GM23338 (cell line): ENCODE measurements at regions not wholly inside any gene's neighbourhood (a gene's known extent, or its start where the extent isn't known, plus 50 kb on each side); places are given as distances from the start of the nearest gene placed in this dataset.

Source experiments
- ATAC-seq: fragments of 200-7000 bp; cut with Tn5 transposase; 3 replicates; pipeline ENCODE4 v1.9.1; 2020
- DNase-seq: peaks from one replicate; pipeline ENCODE4 v3.0.0-alpha.2; 2015; ENCODE audit warnings: low spot score
- H2AFZ ChIP-seq: fragments of 200-600 bp; sonication (generic); 2 replicates; pipeline ENCODE4 v1.8.0; 2016; ENCODE audit warnings: antibody characterized with exemption, mild to moderate bottlenecking, moderate library complexity
- H3F3A ChIP-seq: fragments of 200-600 bp; sonication (generic); replicated peaks from 2 replicates; pipeline ENCODE4 v1.8.0; 2017; ENCODE audit warnings: antibody characterized with exemption, mixed run types, low read depth
- H3K27ac ChIP-seq: fragments of 200-600 bp; sonication (generic); 2 replicates; pipeline ENCODE4 v1.6.1; 2016; ENCODE audit warnings: low read depth
- H3K27me3 ChIP-seq: fragments of 200-600 bp; sonication (generic); 2 replicates; pipeline ENCODE4 v1.8.0; 2016; ENCODE audit warnings: mild to moderate bottlenecking, mixed run types, moderate library complexity; ENCODE audit not compliant: insufficient read depth
- H3K36me3 ChIP-seq: fragments of 200-600 bp; sonication (generic); 2 replicates; pipeline ENCODE4 v1.8.0; 2016; ENCODE audit warnings: mild to moderate bottlenecking; ENCODE audit not compliant: insufficient read depth
- H3K4me1 ChIP-seq: fragments of 200-600 bp; sonication (generic); 2 replicates; pipeline ENCODE4 v1.8.0; 2016; ENCODE audit warnings: mild to moderate bottlenecking, moderate library complexity; ENCODE audit not compliant: insufficient read depth
- H3K4me2 ChIP-seq: fragments of 200-600 bp; sonication (generic); 2 replicates; pipeline ENCODE4 v1.7.1; 2017; ENCODE audit warnings: mixed run types
- H3K4me3 ChIP-seq: fragments of 200-600 bp; sonication (generic); 2 replicates; pipeline ENCODE4 v1.6.1; 2016; ENCODE audit warnings: mixed run types
- H3K79me2 ChIP-seq: fragments of 200-600 bp; sonication (generic); replicated peaks from 2 replicates; pipeline ENCODE4 v1.8.0; 2017; ENCODE audit warnings: mild to moderate bottlenecking; ENCODE audit not compliant: insufficient read depth
- H3K9me2 ChIP-seq: fragments of 200-600 bp; sonication (generic); 2 replicates; pipeline ENCODE4 v1.8.0; 2017; ENCODE audit not compliant: insufficient read depth
- H4K20me1 ChIP-seq: fragments of 200-600 bp; sonication (generic); replicated peaks from 2 replicates; pipeline ENCODE4 v1.8.0; 2017; ENCODE audit warnings: mild to moderate bottlenecking; ENCODE audit not compliant: insufficient read depth
- H3K27ac Mint-ChIP-seq: 2 replicates; pipeline ENCODE4 v1.8.0; 2020; ENCODE audit warnings: inconsistent platforms, mild to moderate bottlenecking, moderate library complexity, mixed read lengths
- H3K27me3 Mint-ChIP-seq: 3 replicates; pipeline ENCODE4 v1.8.0; 2022; ENCODE audit warnings: low read depth, mild to moderate bottlenecking, moderate library complexity, mixed read lengths, inconsistent platforms; ENCODE audit not compliant: insufficient read depth, poor library complexity
- H3K36me3 Mint-ChIP-seq: 3 replicates; pipeline ENCODE4 v1.8.0; 2021; ENCODE audit warnings: low read depth, mild to moderate bottlenecking, inconsistent platforms, moderate library complexity, mixed read lengths
- H3K4me1 Mint-ChIP-seq: 3 replicates; pipeline ENCODE4 v1.8.0; 2020; ENCODE audit warnings: mild to moderate bottlenecking, inconsistent platforms, mixed read lengths
- H3K4me3 Mint-ChIP-seq: 3 replicates; pipeline ENCODE4 v1.8.0; 2021; ENCODE audit warnings: moderate library complexity, mild to moderate bottlenecking, inconsistent platforms, mixed read lengths
- H3K9me3 Mint-ChIP-seq: 3 replicates; pipeline ENCODE4 v1.8.0; 2020; ENCODE audit warnings: moderate library complexity, mild to moderate bottlenecking, inconsistent platforms, mixed read lengths
- CREB1 ChIP-seq: fragments of 250-450 bp; sonication (Bioruptor Pico); IDR thresholded peaks from 2 replicates; pipeline ENCODE4 v1.5.0; 2020; ENCODE audit warnings: low read depth, mild to moderate bottlenecking, moderate library complexity
- EZH2 ChIP-seq: fragments of 200-600 bp; sonication (generic); IDR thresholded peaks from one replicate; pipeline ENCODE4 v1.8.0; 2017; ENCODE audit warnings: antibody characterized with exemption, mild to moderate bottlenecking, low read depth; ENCODE audit not compliant: unreplicated experiment
- NANOG ChIP-seq: IDR thresholded peaks from 2 replicates; pipeline ENCODE4 v1.6.1; 2016; ENCODE audit warnings: antibody characterized with exemption, borderline replicate concordance
- ZNF114 ChIP-seq: fragments of 250-450 bp; sonication (Bioruptor Pico); IDR thresholded peaks from 2 replicates; pipeline ENCODE4 v1.5.0; 2020; ENCODE audit warnings: mild to moderate bottlenecking, moderate library complexity
- ZNF331 ChIP-seq: fragments of 250-450 bp; sonication (Bioruptor Pico); IDR thresholded peaks from 2 replicates; pipeline ENCODE4 v1.5.0; 2020; ENCODE audit warnings: low read depth, mild to moderate bottlenecking, moderate library complexity
- ZNF462 ChIP-seq: fragments of 250-450 bp; sonication (Bioruptor Pico); IDR thresholded peaks from 2 replicates; pipeline ENCODE4 v1.5.0; 2020; ENCODE audit warnings: mild to moderate bottlenecking, moderate library complexity
- TF ChIP-seq, protein P1 (sequence below), 2 experiments: fragments of 200-600 bp in 1 of 2; sonication (generic) in 1 of 2; conservative IDR thresholded peaks; 2 replicates each; pipeline versions ENCODE4 v1.5.1 to v1.6.1; 2016 to 2017; ENCODE audit warnings: antibody characterized with exemption in 2 of 2, low read depth in 2 of 2, mild to moderate bottlenecking in 2 of 2, moderate library complexity in 1 of 2
- TF ChIP-seq, protein P2 (sequence below): IDR thresholded peaks from 2 replicates; pipeline ENCODE4 v1.6.1; 2016; ENCODE audit warnings: antibody characterized with exemption

DNA sequence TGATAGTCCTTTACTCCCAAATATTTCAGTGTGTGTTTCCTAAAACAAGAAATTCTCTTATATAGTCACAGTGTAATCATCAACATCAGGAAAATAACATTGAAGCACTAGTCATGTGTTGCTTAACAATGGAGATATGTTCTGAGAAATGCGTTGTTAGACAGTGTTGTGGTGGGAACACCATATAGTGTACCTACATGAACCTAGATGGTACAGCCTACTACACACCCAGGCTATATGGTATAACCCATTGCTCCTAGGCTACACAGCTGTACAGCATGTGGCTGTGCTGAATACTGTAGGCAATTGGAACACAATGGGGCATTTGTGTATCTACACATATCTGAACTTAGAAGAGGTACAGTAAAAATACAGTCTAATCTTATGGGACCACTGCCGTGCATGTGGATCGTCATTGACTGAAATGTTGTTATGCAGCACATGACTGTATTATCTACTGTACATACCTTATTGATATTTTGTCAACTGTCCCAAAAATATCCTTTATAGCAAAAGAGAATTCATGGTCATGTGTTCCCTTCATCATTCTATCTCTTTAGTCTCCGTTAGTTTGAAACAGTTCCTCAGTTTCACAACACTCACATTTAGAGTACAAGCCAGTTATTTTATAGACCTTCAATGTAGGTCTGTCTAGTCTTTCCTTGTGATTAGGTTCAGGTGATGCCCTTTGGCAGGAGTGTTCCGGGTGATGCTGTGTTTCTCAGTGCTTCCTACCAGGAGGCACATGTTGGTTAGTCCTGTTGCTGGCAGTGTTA lies 109.7 kb downstream of the SLC25A47 start:
- TF ChIP-seq ZNF114 (CRISPR knock-in tag) (no peak), EZH2 (no peak), CREB1 (CRISPR knock-in tag) (no peak), ZNF331 (CRISPR knock-in tag) (no peak), NANOG (no peak), ZNF462 (no peak)
- TF ChIP-seq, protein P1, sequence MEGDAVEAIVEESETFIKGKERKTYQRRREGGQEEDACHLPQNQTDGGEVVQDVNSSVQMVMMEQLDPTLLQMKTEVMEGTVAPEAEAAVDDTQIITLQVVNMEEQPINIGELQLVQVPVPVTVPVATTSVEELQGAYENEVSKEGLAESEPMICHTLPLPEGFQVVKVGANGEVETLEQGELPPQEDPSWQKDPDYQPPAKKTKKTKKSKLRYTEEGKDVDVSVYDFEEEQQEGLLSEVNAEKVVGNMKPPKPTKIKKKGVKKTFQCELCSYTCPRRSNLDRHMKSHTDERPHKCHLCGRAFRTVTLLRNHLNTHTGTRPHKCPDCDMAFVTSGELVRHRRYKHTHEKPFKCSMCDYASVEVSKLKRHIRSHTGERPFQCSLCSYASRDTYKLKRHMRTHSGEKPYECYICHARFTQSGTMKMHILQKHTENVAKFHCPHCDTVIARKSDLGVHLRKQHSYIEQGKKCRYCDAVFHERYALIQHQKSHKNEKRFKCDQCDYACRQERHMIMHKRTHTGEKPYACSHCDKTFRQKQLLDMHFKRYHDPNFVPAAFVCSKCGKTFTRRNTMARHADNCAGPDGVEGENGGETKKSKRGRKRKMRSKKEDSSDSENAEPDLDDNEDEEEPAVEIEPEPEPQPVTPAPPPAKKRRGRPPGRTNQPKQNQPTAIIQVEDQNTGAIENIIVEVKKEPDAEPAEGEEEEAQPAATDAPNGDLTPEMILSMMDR (conservative IDR thresholded peaks at IDR 0.05; ENCODE audit: low read depth in 2 of 2) = no peak
- TF ChIP-seq, protein P2, sequence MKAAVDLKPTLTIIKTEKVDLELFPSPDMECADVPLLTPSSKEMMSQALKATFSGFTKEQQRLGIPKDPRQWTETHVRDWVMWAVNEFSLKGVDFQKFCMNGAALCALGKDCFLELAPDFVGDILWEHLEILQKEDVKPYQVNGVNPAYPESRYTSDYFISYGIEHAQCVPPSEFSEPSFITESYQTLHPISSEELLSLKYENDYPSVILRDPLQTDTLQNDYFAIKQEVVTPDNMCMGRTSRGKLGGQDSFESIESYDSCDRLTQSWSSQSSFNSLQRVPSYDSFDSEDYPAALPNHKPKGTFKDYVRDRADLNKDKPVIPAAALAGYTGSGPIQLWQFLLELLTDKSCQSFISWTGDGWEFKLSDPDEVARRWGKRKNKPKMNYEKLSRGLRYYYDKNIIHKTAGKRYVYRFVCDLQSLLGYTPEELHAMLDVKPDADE = no peak
- Histone ChIP-seq H3F3A (no peaks in the 10 kb centered on the region), H3K27ac (no peak overlapping the region), H3K9me2 (no peaks in the 10 kb centered on the region), H3K4me1 (no peaks in the 10 kb centered on the region), H3K4me2 (no peak overlapping the region), H3K79me2 (no peaks in the 10 kb centered on the region), H4K20me1 (no peaks in the 10 kb centered on the region; the same call in 1 of the 2 replicates), H3K27me3 (no peaks in the 10 kb centered on the region), H3K36me3 (no peaks in the 10 kb centered on the region), H2AFZ (no peak overlapping the region), H3K4me3 (no peak overlapping the region)
- no peaks in the 10 kb centered on the region for H3K9me3 Mint-ChIP-seq
- ATAC-seq (no peak), DNase-seq (no peak)
- H3K4me1 Mint-ChIP-seq = peaks cover 10% of the 10 kb centered on the region
- no peak overlapping the region for H3K27ac Mint-ChIP-seq
- H3K4me3 Mint-ChIP-seq = no peak overlapping the region
- no peaks in the 10 kb centered on the region; the same call in 2 of the 3 replicates for H3K36me3 Mint-ChIP-seq
- H3K27me3 Mint-ChIP-seq = peaks cover 2% of the 10 kb centered on the region
